MCF 10A (cell line): ENCODE measurements at regions not wholly inside any gene's neighbourhood (a gene's known extent, or its start where the extent isn't known, plus 50 kb on each side); places are given as distances from the start of the nearest gene placed in this dataset.

Experiments used
- BruUV-seq: library from RNA; stranded (reverse); fragments of 400-500 nt; replicated peaks from 2 replicates; lab custom pipeline; 2021; lab: Mats Ljungman, UMichigan
- CTCF ChIA-PET: fragments of 300-600 bp; sonication (Branson Sonifier 250); formaldehyde crosslinking; extraction: SDS; loops from one replicate; lab custom pipeline; 2021; ENCODE audit warnings: antibody characterized with exemption, inconsistent platforms; lab: Yijun Ruan, JAX
- POLR2A ChIA-PET: fragments of 300-600, 350-650 bp; sonication (Branson Sonifier 250); formaldehyde crosslinking; extraction: SDS; loops from one replicate; lab custom pipeline; 2020; ENCODE audit warnings: antibody characterized with exemption, inconsistent platforms; lab: Yijun Ruan, JAX
- DNase-seq: peaks from one replicate; pipeline ENCODE4 v3.0.0-alpha.2; 2018; ENCODE audit not compliant: unreplicated experiment
- H3K27ac Mint-ChIP-seq: one replicate; pipeline ENCODE4 v1.8.0; 2022; ENCODE audit warnings: mild to moderate bottlenecking, low read depth, mixed read lengths; ENCODE audit not compliant: unreplicated experiment
- H3K27me3 Mint-ChIP-seq: one replicate; pipeline ENCODE4 v1.8.0; 2022; ENCODE audit warnings: mixed read lengths; ENCODE audit not compliant: insufficient read depth, unreplicated experiment
- H3K36me3 Mint-ChIP-seq: one replicate; pipeline ENCODE4 v1.8.0; 2022; ENCODE audit warnings: mild to moderate bottlenecking, moderate library complexity, mixed read lengths; ENCODE audit not compliant: insufficient read depth, unreplicated experiment
- H3K4me1 Mint-ChIP-seq: one replicate; pipeline ENCODE4 v1.8.0; 2022; ENCODE audit warnings: mixed read lengths; ENCODE audit not compliant: insufficient read depth, unreplicated experiment
- H3K4me3 Mint-ChIP-seq: one replicate; pipeline ENCODE4 v1.8.0; 2022; ENCODE audit warnings: mild to moderate bottlenecking, moderate library complexity, mixed read lengths; ENCODE audit not compliant: unreplicated experiment
- H3K9me3 Mint-ChIP-seq: one replicate; pipeline ENCODE4 v1.8.0; 2022; ENCODE audit warnings: mixed read lengths; ENCODE audit not compliant: unreplicated experiment
- intact Hi-C: fragments of 100-400 bp; cut with micrococcal nuclease; formaldehyde crosslinking; loops from 2 replicates; pipeline ENCODE4 v1.14.1; 2022
- TF ChIP-seq, protein P1 (sequence below): fragments of 200-600 bp; IDR thresholded peaks from one replicate; pipeline ENCODE4 v1.8.0; 2022; ENCODE audit warnings: antibody characterized with exemption, mild to moderate bottlenecking; ENCODE audit not compliant: unreplicated experiment

DNA sequence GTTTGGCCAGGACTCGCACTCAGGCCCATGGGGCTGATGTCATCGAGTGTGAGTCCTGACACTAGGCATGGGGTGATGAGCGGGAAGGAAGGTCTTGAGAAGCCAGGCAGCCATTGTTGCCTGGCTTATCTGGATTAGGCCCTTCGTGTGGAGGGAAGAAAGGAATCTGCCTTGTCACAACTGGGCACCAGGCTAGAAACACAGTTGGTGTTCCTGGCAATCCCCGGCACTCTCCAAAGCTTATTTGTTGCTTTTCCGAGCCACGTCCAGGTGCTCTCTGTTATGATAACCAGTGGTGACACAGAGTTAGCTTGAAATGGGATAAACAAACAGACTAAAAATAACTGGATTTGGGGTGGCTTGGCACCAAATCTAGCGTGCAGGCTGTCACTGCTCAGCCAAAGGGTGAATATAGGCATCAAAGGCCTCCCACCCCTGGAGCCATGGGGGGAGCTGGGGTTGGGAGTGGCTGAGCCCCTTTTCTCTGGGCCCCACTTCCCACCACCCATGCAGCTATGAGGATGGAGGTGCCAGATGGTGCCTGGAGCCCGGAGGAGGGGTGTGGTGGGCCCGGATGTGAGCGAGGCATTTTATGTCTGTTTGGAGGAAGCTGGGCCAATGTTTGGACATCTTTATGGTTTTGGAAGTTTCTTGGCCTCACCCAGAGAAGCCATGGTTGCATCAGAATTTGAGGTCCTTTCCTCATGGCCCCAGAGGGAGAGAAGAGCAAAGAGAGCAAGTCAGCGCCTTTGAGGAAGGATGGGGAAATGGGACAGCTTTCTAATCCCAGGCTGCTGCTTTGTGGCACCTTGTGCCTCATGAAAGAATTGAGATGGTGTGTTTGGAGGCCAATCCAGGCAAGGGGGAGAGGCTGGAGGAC, 98.0 kb upstream of the PITX1 start:
- Mint-ChIP-seq H3K4me1 (peaks cover 71% of the 10 kb centered on the region), H3K9me3 (no peaks in the 10 kb centered on the region), H3K4me3 (no peak overlapping the region), H3K36me3 (peaks cover 5% of the 10 kb centered on the region), H3K27ac (no peak overlapping the region), H3K27me3 (no peaks in the 10 kb centered on the region)
- TF ChIP-seq, protein P1, sequence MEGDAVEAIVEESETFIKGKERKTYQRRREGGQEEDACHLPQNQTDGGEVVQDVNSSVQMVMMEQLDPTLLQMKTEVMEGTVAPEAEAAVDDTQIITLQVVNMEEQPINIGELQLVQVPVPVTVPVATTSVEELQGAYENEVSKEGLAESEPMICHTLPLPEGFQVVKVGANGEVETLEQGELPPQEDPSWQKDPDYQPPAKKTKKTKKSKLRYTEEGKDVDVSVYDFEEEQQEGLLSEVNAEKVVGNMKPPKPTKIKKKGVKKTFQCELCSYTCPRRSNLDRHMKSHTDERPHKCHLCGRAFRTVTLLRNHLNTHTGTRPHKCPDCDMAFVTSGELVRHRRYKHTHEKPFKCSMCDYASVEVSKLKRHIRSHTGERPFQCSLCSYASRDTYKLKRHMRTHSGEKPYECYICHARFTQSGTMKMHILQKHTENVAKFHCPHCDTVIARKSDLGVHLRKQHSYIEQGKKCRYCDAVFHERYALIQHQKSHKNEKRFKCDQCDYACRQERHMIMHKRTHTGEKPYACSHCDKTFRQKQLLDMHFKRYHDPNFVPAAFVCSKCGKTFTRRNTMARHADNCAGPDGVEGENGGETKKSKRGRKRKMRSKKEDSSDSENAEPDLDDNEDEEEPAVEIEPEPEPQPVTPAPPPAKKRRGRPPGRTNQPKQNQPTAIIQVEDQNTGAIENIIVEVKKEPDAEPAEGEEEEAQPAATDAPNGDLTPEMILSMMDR, result no peak
- no TSS peak for BruUV-seq
- intact Hi-C loops, result no loop called here
- ChIA-PET CTCF (interaction anchor here (0.6 to 1.2 kb wide), 3 partner anchors 25 to 421 kb away, joined by 3 to 6 read pairs (median 3); no protein-coding TSS in a partner anchor), POLR2A (interaction anchor here (0.6 to 5.4 kb wide), 3 partner anchors 7 to 183 kb away, joined by 3 to 41 read pairs (median 3); no protein-coding TSS in a partner anchor)
- DNase-seq, result no peak

DNA sequence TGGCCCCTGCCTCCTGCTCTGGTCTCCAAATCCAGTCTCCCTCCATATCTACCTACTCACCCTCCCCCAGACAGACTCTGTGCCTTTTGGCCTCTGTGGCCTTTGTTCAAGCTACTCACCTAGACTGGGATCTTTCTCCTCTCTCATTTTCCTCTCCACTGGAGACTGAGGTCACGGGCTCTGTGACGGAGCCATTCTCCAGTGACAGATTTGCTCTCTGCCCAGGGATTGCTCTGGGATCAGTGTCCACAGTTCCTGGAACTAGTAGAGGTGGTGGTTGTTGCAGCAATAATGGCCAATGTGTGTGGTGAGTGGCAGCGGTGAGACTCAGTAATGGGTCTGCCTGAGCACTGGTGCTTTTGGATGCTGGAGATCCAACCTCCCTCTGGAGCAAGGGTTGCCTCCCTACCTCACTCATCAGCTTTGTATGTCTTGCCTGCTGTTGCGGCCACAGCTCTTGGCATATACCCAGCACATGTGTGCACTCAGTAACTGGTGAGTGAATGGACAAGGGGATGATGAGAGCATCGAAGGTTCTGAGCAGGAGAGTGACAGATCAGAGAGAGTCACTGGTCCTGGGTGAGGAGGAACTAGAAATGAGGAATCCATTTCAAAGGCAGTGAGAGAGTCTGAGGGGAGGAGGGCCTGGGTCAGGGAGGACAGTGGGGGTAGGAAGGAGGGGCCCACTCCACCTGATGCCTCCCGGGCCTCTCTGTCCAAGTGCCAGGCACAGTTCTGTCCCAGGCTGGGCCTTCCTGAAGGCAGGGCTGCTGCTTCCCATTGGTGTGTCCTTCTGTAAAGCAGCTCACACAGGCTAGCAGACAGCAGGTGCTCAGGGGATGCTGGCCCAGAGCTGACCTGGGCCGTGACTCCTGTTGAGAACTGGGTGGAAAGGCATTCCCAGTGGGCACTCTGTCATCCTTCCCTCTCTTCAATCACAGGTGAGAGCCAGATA, 96.5 kb upstream of the PITX1 start:
- H3K9me3 Mint-ChIP-seq, result no peaks in the 10 kb centered on the region
- peaks cover 61% of the 10 kb centered on the region for H3K4me1 Mint-ChIP-seq
- TF ChIP-seq, protein P1, result no peak
- intact Hi-C loops, result no loop called here
- ChIA-PET POLR2A (interaction anchor here (5.4 kb wide), 1 partner anchor 9 kb away, joined by 41 read pairs; no protein-coding TSS in a partner anchor), CTCF (interaction anchor here (1.3 kb wide), 1 partner anchor 16 kb away, joined by 3 read pairs; no protein-coding TSS in a partner anchor)
- no peak for DNase-seq
- no peak overlapping the region for H3K4me3 Mint-ChIP-seq
- no peak overlapping the region for H3K27ac Mint-ChIP-seq
- BruUV-seq, result no TSS peak
- H3K27me3 Mint-ChIP-seq, result no peaks in the 10 kb centered on the region
- peaks cover 5% of the 10 kb centered on the region for H3K36me3 Mint-ChIP-seq

DNA sequence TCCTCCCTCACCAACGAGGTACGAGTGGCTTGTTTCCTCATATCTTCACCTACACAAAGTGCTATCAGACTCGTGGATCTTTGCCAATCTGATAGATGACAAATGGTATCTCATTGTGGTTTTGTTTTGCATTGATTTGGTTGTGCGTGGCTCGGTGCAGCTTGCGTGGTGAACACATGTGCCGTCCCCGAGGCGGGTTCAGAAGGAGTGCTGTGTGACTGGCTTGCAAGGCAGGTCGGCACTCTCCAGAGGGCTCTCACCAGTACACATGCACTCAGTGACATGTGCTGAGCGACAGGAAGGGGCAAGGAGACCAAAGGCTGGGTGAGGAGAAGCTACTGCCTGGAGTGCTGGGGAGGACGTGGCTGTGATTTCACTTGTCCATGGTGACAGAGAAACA, 95.3 kb upstream of the PITX1 start:
- no peak for DNase-seq
- H3K27me3 Mint-ChIP-seq, result no peaks in the 10 kb centered on the region
- TF ChIP-seq, protein P1, result no peak
- ChIA-PET CTCF (interaction anchor here (0.6 to 0.8 kb wide), 3 partner anchors 58 to 212 kb away, joined by 3 to 4 read pairs (median 3); no protein-coding TSS in a partner anchor), POLR2A (interaction anchor here (1.6 to 5.4 kb wide), 2 partner anchors 10 to 30 kb away, joined by 8 to 41 read pairs; no protein-coding TSS in a partner anchor)
- H3K36me3 Mint-ChIP-seq, result peaks cover 5% of the 10 kb centered on the region
- H3K4me3 Mint-ChIP-seq, result no peak overlapping the region
- peaks cover 49% of the 10 kb centered on the region for H3K4me1 Mint-ChIP-seq
- no peaks in the 10 kb centered on the region for H3K9me3 Mint-ChIP-seq
- no peak overlapping the region for H3K27ac Mint-ChIP-seq
- no TSS peak for BruUV-seq
- intact Hi-C loops, result loop anchor here (5.0 kb wide), 1 partner anchor 58 kb away; no protein-coding TSS in a partner anchor
